OCI-LY7 (cell line): ENCODE measurements at regions not wholly inside any gene's neighbourhood (a gene's known extent, or its start where the extent isn't known, plus 50 kb on each side); places are given as distances from the start of the nearest gene placed in this dataset.
A peak's percentile ranks its signal among the peaks of the same experiment; 100 is the strongest.
"Not testable (repeated sequence)": the region's sequence is repeated elsewhere in the genome, so short reads cannot be mapped to it uniquely, and the experiment has no call there.

Experiments used
- BruUV-seq: library from RNA; stranded (reverse); fragments of 400-500 nt; replicated peaks from 2 replicates; lab custom pipeline; 2021; lab: Mats Ljungman, UMichigan
- CTCF ChIA-PET: fragments of 300-600 bp; sonication (Branson Sonifier 250); formaldehyde crosslinking; loops from one replicate; lab custom pipeline; 2022; ENCODE audit warnings: antibody characterized with exemption; ENCODE audit not compliant: unreplicated experiment; lab: Charles Lee
- POLR2A ChIA-PET: fragments of 300-600 bp; sonication (Branson Sonifier 250); formaldehyde crosslinking; loops from one replicate; lab custom pipeline; 2022; ENCODE audit warnings: antibody characterized with exemption; lab: Charles Lee
- DNase-seq: peaks from one replicate; pipeline ENCODE4 v3.0.0-alpha.2; 2015; ENCODE audit warnings: low spot score
- H2AFZ ChIP-seq: fragments of 200-600 bp; sonication (generic), shearing (Covaris generic); 2 replicates; pipeline ENCODE4 v1.6.1; 2014; ENCODE audit warnings: mild to moderate bottlenecking, antibody characterized with exemption, low read length, moderate library complexity
- H3K27ac ChIP-seq: fragments of 200-600 bp; sonication (generic); 2 replicates; pipeline ENCODE4 v1.5.1; 2014; ENCODE audit warnings: mixed run types, low read depth, mild to moderate bottlenecking, moderate library complexity, low read length, inconsistent platforms; ENCODE audit not compliant: poor library complexity, severe bottlenecking
- H3K36me3 ChIP-seq: fragments of 200-600 bp; sonication (generic); 2 replicates; pipeline ENCODE4 v1.6.1; 2014; ENCODE audit warnings: mild to moderate bottlenecking, antibody characterized with exemption, low read length, moderate library complexity, mixed read lengths; ENCODE audit not compliant: insufficient read depth
- H3K4me1 ChIP-seq: fragments of 200-600 bp; sonication (generic); 2 replicates; pipeline ENCODE4 v1.5.1; 2014; ENCODE audit warnings: mild to moderate bottlenecking, low read length; ENCODE audit not compliant: insufficient read depth, poor library complexity, severe bottlenecking
- H3K4me2 ChIP-seq: fragments of 200-600 bp; sonication (generic); 2 replicates; pipeline ENCODE4 v1.6.1; 2014; ENCODE audit warnings: mild to moderate bottlenecking, low read length
- H3K4me3 ChIP-seq: fragments of 200-600 bp; sonication (generic); 2 replicates; pipeline ENCODE4 v1.5.1; 2014; ENCODE audit warnings: mild to moderate bottlenecking, low read depth, low read length; ENCODE audit not compliant: poor library complexity, severe bottlenecking
- H3K79me2 ChIP-seq: fragments of 200-600 bp; sonication (generic); 2 replicates; pipeline ENCODE4 v1.6.1; 2016; ENCODE audit warnings: low read depth, mild to moderate bottlenecking, low read length, moderate library complexity, mixed read lengths; ENCODE audit not compliant: insufficient read depth
- H3K9me2 ChIP-seq: fragments of 200-600 bp; sonication (generic); 2 replicates; pipeline ENCODE4 v1.6.1; 2016; ENCODE audit warnings: mild to moderate bottlenecking, low read length, mixed read lengths; ENCODE audit not compliant: insufficient read depth
- H3K9me3 ChIP-seq: fragments of 200-600 bp; sonication (generic); 2 replicates; pipeline ENCODE4 v1.6.1; 2014; ENCODE audit warnings: mild to moderate bottlenecking, mixed run types, low read length, mixed read lengths
- H4K20me1 ChIP-seq: fragments of 200-600 bp; sonication (generic); 2 replicates; pipeline ENCODE4 v1.6.1; 2014; ENCODE audit warnings: mild to moderate bottlenecking, antibody characterized with exemption, low read length, moderate library complexity, mixed read lengths; ENCODE audit not compliant: insufficient read depth
- intact Hi-C: fragments of 100-400 bp; cut with micrococcal nuclease; formaldehyde crosslinking; loops from one replicate; pipeline ENCODE4 v1.10.0; 2022; ENCODE audit not compliant: unreplicated experiment
- TF ChIP-seq, protein P1 (sequence below): fragments of 200-600 bp; sonication (generic); conservative IDR thresholded peaks from 2 replicates; pipeline ENCODE4 v1.5.1; 2014; ENCODE audit warnings: mild to moderate bottlenecking, antibody characterized with exemption, low read length, moderate library complexity, mixed read lengths

DNA sequence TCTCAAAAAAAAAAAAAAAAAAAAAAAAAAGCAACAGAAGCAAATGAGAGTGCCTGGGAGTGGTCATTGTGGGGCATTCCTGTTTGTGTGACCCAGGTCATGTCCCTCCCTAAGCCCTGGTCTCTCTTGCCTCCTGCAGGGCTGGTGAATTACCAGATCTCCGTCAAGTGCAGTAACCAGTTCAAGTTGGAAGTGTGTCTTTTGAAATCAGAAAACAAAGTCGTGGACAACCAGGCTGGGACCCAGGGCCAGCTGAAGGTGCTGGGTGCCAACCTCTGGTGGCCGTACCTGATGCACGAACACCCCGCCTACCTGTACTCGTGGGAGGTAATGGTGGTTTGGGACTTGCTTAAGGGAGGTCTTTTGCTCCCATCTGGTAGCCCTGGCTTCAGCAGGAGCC lies 1362.0 kb downstream of the CDH12 start:
- H3K4me3 ChIP-seq, H4K20me1 ChIP-seq, POLR2A ChIA-PET, H3K4me1 ChIP-seq, DNase-seq, H3K4me2 ChIP-seq, H3K36me3 ChIP-seq, H3K9me3 ChIP-seq, H2AFZ ChIP-seq, H3K9me2 ChIP-seq, CTCF ChIA-PET, BruUV-seq, H3K27ac ChIP-seq, H3K79me2 ChIP-seq, intact Hi-C loops: not testable (repeated sequence)

DNA sequence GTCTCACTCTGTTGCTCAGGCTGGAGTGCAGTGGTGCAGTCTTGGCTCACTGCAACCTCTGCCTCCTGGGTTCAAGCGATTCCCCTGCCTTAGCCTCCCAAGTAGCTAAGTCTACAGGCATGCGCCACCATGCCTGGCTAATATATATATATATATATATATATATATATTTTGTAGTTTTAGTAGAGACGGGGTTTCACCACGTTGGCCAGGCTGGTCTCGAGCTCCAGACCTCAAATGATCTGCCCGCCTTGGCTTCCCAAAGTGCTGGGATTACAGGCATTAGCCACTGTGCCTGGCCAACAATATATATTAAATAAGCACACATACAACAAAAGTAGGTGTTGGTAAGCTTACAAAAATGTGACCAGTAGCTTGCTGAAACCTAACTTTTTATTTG lies 1364.3 kb downstream of the CDH12 start:
- H3K36me3 ChIP-seq, DNase-seq, H3K9me3 ChIP-seq, H3K9me2 ChIP-seq, intact Hi-C loops, H3K79me2 ChIP-seq, H3K27ac ChIP-seq, H2AFZ ChIP-seq, BruUV-seq, H4K20me1 ChIP-seq, POLR2A ChIA-PET, H3K4me2 ChIP-seq, H3K4me1 ChIP-seq, CTCF ChIA-PET, H3K4me3 ChIP-seq: not testable (repeated sequence)

DNA sequence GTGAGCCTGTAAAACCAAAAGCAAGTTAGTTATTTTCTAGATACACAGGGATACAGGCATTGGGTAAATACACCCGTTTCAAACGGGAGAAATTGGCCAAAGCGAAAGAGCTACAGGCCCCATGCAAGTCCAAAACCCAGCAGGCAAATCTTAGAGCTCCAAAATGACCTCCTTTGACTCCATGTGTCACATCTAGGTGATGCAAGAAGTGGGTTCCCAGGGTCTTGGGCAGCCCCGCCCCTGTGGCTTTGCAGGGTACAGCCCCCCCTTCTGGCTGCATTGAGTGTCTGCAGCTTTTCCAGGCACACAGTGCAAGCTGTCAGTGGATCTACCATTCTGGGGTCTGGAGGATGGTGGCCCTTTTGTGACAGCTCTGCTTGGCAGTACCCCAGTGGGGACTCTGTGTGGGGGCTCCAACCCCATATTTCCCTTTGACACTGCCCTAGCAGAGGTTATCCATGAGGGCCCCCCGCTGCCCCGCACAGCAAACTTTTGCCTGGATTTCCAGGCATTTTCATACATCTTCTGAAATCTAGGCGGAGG lies 1367.6 kb downstream of the CDH12 start:
- H3K9me3 ChIP-seq, CTCF ChIA-PET, H2AFZ ChIP-seq, H3K4me2 ChIP-seq, H4K20me1 ChIP-seq, H3K4me3 ChIP-seq, POLR2A ChIA-PET, intact Hi-C loops, H3K79me2 ChIP-seq, BruUV-seq, H3K27ac ChIP-seq, H3K9me2 ChIP-seq, H3K36me3 ChIP-seq, H3K4me1 ChIP-seq: not testable (repeated sequence)
- TF ChIP-seq, protein P1, sequence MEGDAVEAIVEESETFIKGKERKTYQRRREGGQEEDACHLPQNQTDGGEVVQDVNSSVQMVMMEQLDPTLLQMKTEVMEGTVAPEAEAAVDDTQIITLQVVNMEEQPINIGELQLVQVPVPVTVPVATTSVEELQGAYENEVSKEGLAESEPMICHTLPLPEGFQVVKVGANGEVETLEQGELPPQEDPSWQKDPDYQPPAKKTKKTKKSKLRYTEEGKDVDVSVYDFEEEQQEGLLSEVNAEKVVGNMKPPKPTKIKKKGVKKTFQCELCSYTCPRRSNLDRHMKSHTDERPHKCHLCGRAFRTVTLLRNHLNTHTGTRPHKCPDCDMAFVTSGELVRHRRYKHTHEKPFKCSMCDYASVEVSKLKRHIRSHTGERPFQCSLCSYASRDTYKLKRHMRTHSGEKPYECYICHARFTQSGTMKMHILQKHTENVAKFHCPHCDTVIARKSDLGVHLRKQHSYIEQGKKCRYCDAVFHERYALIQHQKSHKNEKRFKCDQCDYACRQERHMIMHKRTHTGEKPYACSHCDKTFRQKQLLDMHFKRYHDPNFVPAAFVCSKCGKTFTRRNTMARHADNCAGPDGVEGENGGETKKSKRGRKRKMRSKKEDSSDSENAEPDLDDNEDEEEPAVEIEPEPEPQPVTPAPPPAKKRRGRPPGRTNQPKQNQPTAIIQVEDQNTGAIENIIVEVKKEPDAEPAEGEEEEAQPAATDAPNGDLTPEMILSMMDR: peak; percentile 48; the same call in 1 of the 2 replicates
- DNase-seq: peak; percentile 13

DNA sequence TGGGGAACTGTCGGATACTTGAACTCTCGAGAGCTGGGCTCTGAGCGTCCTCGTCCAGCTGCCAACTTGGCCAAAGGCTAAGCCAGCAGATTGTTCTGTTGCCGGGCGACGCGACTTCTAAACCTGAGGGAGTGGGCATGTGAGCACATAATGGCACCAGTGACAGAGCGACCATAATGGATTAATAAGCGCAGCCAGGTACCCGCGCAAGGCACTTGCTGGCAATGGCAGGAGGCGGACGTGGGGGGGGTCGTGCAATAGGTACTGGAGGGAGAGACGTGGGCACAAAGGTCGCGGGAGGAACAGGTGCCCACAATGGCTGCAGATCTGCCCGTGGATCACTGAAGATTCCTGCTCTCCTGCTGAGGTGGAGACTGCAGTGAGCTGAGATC lies 1368.7 kb downstream of the CDH12 start:
- H3K27ac ChIP-seq, H3K4me3 ChIP-seq, POLR2A ChIA-PET, H3K4me2 ChIP-seq, H4K20me1 ChIP-seq, H3K79me2 ChIP-seq, H3K36me3 ChIP-seq, DNase-seq, BruUV-seq, H3K9me3 ChIP-seq, intact Hi-C loops, H3K9me2 ChIP-seq, H2AFZ ChIP-seq, CTCF ChIA-PET, H3K4me1 ChIP-seq: not testable (repeated sequence)

DNA sequence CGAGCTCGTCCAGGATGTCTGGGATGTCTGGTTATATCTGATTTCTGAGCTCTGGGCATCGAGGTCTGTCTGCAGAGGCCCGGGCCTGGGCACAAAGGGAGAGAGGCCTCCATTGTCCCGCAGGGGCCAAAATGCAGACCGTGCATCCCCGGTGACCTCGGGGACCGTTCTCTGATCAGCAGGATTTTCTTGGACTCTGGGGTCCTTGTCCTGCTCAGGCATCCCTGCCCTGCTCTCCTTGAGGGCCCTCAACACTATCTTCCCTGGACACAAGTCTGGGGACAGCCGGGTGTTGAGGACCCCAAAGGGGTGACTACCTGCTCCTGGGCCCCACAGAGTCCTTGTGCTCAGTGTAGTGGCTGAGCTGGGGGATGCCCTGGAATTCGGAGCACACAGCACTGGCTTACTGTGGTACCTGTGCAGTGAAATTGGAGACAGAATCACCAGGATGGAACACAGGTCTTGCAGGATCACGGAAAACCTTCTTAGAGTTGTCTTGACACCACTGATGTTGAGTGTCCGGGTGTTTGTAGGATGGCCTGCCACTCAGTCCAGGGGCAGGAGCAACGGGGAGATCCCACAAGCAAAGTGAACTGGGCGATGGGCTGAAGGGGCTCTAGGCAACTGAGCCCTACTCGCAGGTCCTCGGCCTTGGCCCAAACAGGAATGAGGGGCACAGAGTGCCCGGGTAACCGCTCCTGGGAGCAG lies 1369.2 kb downstream of the CDH12 start:
- H3K79me2 ChIP-seq, POLR2A ChIA-PET, H3K4me3 ChIP-seq, H3K36me3 ChIP-seq, CTCF ChIA-PET, H3K27ac ChIP-seq, H3K9me3 ChIP-seq, BruUV-seq, H3K4me1 ChIP-seq, H3K4me2 ChIP-seq, DNase-seq, H4K20me1 ChIP-seq, H2AFZ ChIP-seq, intact Hi-C loops, H3K9me2 ChIP-seq: not testable (repeated sequence)
